ENCODE measurements at regions not wholly inside any gene's neighbourhood (a gene's known extent, or its start where the extent isn't known, plus 50 kb on each side); places are given as distances from the start of the nearest gene placed in this dataset.
"Not testable (repeated sequence)": the region's sequence is repeated elsewhere in the genome, so short reads cannot be mapped to it uniquely, and the experiment has no call there.

DNA sequence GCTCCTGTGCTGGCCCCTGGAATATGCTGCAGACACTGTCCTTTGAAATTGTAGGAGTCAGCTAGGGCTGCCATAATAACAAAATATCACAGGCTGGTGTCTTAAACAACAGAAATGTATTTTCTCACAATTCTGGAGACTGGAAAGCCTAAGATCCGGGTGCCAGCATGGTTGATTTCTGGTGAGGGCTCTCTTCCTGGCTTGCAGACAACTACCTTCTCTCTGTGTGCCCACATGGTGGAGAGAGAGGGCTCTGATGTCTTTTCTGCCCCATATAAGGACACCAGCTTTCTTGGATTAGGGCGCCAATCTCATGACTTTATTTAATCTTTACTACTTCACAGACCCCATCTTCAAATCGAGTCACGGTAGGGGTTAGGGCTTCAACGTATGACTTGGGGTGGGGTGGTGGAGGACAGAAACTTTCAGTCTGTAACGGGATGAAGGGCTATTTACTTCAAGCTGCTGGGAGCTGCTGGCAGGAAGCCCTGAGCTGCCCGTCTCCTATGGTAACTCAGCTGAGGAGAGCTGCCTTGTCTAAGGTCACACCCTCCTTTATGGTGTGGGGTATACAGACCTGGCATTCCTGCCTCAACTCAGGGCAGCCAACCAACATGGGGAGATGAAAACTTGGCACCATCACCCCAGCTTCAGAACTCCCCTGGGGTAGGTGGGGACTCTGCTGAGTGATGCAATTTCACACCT, 142.9 kb upstream of the ZBED5 start:
- DNase-seq = no peak

DNA sequence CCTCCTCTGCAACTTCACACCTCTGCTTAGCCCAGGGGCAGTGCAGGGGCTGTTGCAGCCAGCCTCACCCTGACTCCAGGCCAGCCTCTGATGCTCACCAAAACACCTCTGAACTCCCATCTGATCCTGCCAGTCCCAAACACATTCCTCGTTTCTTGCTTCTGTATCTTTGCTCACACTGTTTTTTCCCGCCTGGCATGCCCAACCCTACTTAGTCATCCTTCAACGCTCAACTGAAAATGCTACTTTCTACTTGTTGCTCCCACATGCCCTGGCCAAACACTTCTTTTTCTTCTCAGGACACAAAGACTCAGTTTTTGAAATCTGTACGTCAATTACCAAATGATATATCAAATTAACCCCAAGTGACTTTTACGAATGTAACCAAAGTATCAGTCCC, 140.8 kb upstream of the ZBED5 start:
- no peak for DNase-seq

- DNase-seq = no peak
These were observed 138.8 kb upstream of the ZBED5 start for GRCh38 chr11:10996678-10997077.

GRCh38 chr11:10993640-10994039, 135.8 kb upstream of the ZBED5 start:
- no peak for DNase-seq

GRCh38 chr11:10993186-10993585, 135.3 kb upstream of the ZBED5 start:
- no peak for DNase-seq

DNA sequence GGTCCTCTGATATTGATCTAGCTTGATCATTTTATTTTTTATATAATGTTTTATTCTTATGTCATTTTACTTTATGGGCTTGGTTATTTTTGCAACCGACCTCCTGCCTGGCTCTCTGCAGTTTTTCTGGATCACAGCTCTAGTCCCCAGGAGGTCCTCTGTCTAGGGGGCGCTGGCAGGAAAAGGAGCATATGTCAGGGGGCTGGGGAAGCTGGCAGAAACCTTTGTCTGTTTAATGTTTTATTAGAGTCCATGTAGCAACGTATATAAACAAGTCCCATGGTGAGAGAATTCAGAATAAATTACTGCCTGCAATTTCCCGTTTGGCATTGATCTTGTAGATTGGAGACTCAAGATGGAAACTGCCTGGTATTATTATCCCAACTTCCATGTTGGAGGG, 133.5 kb upstream of the ZBED5 start:
- no peak for DNase-seq

GRCh38 chr11:10990637-10991193, 132.9 kb upstream of the ZBED5 start:
- DNase-seq = no peak

DNA sequence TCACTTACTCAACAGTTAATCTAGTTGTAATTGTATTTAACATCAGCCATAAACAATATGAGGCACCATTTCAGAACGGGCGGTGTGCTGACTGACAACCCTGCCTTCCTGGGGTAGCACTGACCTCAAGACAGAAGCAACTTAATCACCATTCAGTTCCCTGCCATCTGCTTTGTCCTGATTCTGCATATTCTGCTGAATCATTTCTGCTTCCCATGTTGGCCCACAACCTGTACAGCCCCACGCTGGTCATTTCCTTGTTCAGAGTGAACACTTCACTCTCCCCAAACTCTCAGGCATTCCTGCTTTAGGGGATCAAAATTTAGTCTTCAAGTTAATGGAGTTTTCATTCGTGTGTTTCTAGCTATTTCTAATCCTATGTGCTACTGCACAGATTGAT, 132.3 kb upstream of the ZBED5 start:
- no peak for DNase-seq

DNA sequence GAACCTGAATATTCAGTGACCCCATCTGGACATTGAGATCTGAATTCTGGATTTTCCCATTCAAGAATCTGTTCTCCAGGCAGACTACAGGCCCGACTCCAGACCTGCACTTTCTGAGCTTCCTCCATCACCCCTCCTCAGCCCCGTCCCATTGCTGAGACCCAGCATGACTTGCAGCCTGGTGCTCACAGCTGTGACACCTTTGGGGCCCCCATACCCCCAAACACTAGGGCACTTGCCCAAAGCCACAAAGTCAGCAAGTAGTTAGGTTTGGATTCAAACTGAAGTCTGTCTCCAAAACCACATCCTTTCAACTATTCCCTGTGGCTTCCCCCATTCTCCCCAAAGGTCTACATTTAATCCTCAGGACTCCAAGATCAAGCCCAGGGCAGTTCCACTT, 128.2 kb upstream of the ZBED5 start:
- DNase-seq = no peak

DNA sequence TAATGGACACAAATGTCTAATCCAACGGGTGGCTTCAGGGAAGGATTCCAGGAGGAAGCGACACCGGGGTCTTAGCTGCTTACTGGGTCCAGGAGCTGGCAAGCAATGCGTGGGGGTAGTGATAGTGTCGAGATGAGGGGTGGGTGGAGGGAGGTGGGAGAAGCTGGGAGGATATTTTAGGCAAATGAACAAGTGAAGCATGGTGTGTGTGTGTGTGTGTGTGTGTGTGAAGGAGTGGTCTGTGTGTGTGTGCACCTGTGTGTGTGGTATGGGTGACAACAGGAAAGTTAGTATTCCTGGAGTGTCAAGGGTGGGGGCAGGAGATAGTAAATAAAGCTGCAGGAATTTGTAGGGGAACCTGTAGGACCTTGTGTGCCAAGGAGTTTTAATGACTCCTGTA, 126.9 kb upstream of the ZBED5 start:
- DNase-seq = no peak

DNA sequence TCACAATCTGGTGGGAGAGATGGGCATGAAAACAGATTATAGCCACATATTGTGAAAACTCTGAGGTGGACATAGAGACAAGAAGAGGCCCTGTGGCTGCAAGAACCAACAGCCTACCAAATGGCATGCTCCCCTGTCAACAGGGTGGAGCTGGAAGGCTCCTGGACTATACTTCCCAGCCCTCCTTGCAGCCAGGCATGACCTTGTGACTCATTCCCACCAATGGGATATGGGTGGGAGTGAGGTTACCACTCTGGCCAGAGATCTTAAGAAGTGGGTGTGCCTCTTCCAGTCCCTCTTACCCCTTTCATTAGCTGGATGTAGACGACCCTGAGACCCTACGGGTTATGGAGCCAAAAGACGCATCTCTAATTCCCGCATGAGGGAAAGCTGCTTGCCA, 126.4 kb upstream of the ZBED5 start:
- no peak for DNase-seq

GRCh38 chr11:10982704-10983510, 125.1 kb upstream of the ZBED5 start:
- no peak for DNase-seq

- DNase-seq = no peak
These were observed 121.7 kb upstream of the ZBED5 start for GRCh38 chr11:10979529-10979928.

GRCh38 chr11:10978198-10978597, 120.3 kb upstream of the ZBED5 start:
- DNase-seq = no peak

- no peak for DNase-seq
These were observed 117.5 kb upstream of the ZBED5 start for GRCh38 chr11:10975287-10975721.

- DNase-seq = no peak
These were observed 115.6 kb upstream of the ZBED5 start for GRCh38 chr11:10973416-10973815.

DNA sequence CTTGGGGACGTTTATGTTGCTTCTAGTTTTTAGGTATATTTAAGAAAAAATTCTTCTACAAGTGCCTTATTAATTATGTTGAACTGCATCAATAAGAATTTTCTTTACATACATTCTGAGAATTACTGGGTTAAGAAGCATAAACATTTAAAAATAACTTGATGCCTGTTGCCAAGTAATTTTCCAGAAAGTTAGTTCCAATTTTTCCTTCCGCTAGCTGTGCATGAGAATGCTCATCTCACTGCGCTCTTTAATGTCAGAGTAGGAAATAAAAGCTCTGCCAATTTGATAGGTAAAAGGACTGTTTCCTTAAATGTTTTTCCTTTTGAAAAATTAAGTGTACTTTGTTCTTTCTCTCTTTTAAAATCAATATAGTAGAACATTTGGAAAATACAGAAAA, 113.1 kb upstream of the ZBED5 start:
- no peak for DNase-seq

- DNase-seq = no peak
These were observed 111.5 kb upstream of the ZBED5 start for GRCh38 chr11:10969387-10969786.

DNA sequence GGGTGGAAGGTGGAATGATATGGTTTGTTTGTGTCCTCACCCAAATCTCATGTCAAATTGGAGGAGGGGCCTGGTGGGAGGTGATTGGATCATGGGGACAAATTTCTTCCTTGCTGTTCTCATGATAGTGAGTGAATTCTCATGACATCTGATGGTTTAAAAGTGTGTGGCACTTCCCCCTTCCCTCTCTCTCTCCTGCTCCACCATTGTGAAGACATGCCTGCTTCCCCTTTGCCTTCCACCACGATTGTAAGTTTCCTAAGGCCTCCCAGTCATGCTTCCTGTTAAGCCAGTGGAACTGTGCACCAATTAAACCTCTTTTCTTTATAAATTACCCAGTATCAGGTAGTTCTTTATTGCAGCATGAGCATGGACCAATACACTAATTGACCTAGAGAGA, 99.0 kb upstream of the ZBED5 start:
- DNase-seq = not testable (repeated sequence)

- DNase-seq = no peak
These were observed 97.8 kb upstream of the ZBED5 start for GRCh38 chr11:10955616-10956015.

- no peak for DNase-seq
These were observed 96.3 kb upstream of the ZBED5 start for GRCh38 chr11:10954184-10954583.

- DNase-seq = no peak
These were observed 95.0 kb upstream of the ZBED5 start for GRCh38 chr11:10952872-10953271.

DNA sequence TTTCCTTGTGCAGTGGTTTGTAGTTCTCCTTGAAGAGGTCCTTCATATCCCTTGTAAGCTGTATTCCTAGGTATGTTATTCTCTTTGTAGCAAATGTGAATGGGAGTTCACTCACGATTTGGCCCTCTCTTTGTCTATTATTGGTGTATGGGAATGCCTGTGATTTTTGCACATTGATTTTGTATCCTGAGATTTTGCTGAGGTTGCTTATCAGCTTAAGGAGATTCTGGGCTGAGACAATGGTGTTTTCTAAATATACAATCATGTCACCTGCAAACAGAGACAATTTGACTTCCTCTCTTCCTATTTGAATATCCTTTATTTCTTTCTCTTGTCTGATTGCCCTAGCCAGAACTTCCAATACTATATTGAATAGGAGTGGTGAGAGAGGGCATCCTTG, 90.1 kb upstream of the ZBED5 start:
- not testable (repeated sequence) for DNase-seq

DNA sequence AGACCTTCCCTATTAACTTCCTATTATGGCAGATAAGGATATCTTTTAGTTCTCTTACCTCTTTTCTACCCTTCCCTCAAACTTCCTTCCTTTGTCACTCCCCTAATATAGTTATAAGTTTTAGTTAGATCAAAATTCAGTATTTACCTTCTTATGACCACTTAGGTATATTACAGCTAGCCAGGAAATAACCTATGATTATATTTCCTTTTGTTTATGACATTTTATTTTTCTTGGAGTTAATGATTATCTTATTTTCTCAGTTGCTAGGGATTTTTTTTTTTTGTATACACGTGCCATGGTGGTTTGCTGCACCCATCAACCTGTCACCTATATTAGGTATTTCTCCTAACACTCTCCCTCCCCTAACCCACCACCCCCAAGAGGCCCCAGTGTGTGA, 88.2 kb upstream of the ZBED5 start:
- no peak for DNase-seq
